Choroid plexus epithelial cell (primary cell): ENCODE measurements at regions not wholly inside any gene's neighbourhood (a gene's known extent, or its start where the extent isn't known, plus 50 kb on each side); places are given as distances from the start of the nearest gene placed in this dataset.

ENCODE experiments used
- DNase-seq: peaks from one replicate; pipeline ENCODE4 v3.0.0-alpha.2; 2010; ENCODE audit warnings: low read depth
- H3K4me3 ChIP-seq: 2 replicates; pipeline ENCODE4 v1.5.1; 2011; ENCODE audit warnings: low read depth, mild to moderate bottlenecking, control low read depth, low read length, moderate library complexity
- CTCF ChIP-seq: conservative IDR thresholded peaks from 2 replicates; pipeline ENCODE4 v1.5.1; 2011; ENCODE audit warnings: low read depth, mild to moderate bottlenecking, control low read depth, inconsistent platforms, low read length, moderate library complexity

- H3K4me3 ChIP-seq: no peak overlapping the region
- DNase-seq: no peak
- no peak for TF ChIP-seq CTCF
Observed at GRCh38 chr4:110989125-110989524, 366.2 kb upstream of the PITX2 start.

- H3K4me3 ChIP-seq: no peak overlapping the region
- no peak for DNase-seq
- no peak for TF ChIP-seq CTCF
Observed at GRCh38 chr4:110994781-110995180, 371.9 kb upstream of the PITX2 start.

DNA sequence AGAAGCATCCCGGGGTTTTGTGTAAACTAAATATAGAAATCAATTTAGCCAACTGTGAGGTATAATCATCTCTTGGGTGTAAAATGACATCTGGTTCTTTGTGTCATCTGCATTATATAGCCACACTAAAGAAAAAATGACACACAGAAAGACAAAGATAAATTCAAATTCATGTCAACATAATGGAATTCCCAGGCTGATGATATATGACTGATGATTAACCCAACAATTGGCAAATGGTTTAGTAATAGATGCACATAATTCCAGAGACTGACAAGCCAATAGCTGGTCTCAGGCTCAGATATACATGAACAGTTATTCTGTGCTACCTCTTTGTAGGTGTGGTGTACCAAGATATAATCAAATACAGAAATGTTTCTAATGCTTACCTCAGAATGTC, 375.4 kb upstream of the PITX2 start:
- H3K4me3 ChIP-seq: no peak overlapping the region
- DNase-seq: no peak
- no peak for TF ChIP-seq CTCF

DNA sequence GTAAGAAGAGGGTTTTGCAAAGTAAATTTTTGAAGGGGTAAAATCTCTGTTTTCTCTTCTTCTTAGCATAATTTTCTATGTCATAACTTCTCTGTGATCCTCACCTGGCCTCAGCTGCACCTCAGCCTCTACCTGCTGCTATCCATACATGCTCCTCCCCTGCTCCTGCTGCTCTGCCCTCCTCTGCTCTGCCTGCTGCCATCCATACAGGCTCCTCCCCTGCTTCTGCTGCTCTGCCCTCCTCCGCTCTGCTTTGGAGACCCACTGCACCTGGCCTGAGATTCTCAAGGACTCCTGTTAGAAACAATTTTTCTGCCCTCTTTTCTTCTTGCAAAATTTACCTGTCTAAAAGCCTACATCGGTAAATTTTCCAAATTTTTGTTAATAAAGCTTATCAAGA, 388.6 kb upstream of the PITX2 start:
- DNase-seq: no peak
- TF ChIP-seq CTCF: no peak
- no peak overlapping the region for H3K4me3 ChIP-seq

DNA sequence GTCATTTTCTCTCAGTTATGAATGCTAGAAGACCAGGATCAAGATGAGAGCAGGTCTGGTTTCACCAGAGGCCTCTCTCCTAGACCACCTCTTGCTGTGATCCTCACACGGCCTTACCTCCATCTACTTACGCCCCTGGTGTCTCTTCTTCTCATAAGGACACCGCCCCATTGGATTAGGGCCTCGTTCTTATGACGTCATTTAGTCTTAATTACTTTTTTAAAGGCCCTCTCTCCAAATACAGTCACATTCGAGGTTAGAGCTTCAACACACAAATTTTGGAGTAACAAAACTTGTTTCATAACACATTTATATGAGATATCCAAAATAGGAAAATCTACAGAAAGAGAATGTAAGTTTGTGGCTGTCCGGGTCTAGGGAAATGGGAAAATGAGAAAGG, 391.0 kb upstream of the PITX2 start:
- no peak for DNase-seq
- no peak for TF ChIP-seq CTCF
- no peak overlapping the region for H3K4me3 ChIP-seq

DNA sequence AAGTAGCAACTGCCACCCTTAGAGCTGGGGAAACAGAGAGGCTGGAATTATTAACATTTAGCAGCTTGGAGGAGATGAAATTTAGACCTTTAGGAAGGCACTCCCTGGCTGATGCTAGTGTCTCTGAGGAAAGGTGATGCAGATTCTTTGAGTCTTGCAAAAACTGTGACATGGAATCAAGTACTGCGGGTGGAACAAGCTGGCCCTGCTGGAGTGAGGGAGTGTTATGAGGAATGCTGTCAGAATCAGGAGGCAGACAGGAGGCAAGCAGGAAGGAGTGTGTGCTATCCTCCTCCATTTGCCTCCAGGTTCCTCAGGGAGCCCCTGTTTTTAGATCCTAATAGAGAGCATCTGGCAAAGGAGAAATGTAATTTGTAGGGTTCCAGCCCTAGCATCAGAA, 391.7 kb upstream of the PITX2 start:
- DNase-seq: no peak
- H3K4me3 ChIP-seq: no peak overlapping the region
- no peak for TF ChIP-seq CTCF

- no peak overlapping the region for H3K4me3 ChIP-seq
- DNase-seq: no peak
- TF ChIP-seq CTCF: no peak
Observed at GRCh38 chr4:111016416-111016815, 393.5 kb upstream of the PITX2 start.
